Neural progenitor cell (in vitro differentiated cells): ENCODE measurements at regions not wholly inside any gene's neighbourhood (a gene's known extent, or its start where the extent isn't known, plus 50 kb on each side); places are given as distances from the start of the nearest gene placed in this dataset.

Experiments
- DNase-seq: peaks from one replicate; pipeline ENCODE4 v3.0.0-alpha.2; 2016; ENCODE audit warnings: low spot score
- H2AFZ ChIP-seq: fragments of 200-600 bp; sonication (generic); replicated peaks from 2 replicates; pipeline ENCODE4 v1.6.1; 2016; ENCODE audit warnings: antibody characterized with exemption
- H3F3A ChIP-seq: fragments of 200-600 bp; sonication (generic); 2 replicates; pipeline ENCODE4 v1.6.1; 2016; ENCODE audit warnings: antibody characterized with exemption, low read depth
- H3K27ac ChIP-seq: fragments of 200-600 bp; sonication (generic); 2 replicates; pipeline ENCODE4 v1.5.1; 2016; ENCODE audit warnings: mild to moderate bottlenecking
- H3K27me3 ChIP-seq: fragments of 200-600 bp; sonication (generic); 2 replicates; pipeline ENCODE4 v1.6.1; 2016; ENCODE audit warnings: mild to moderate bottlenecking, moderate library complexity
- H3K36me3 ChIP-seq: fragments of 200-600 bp; sonication (generic); 2 replicates; pipeline ENCODE4 v1.5.1; 2016
- H3K4me1 ChIP-seq: fragments of 200-600 bp; sonication (generic); 2 replicates; pipeline ENCODE4 v1.6.1; 2016; ENCODE audit warnings: mixed run types
- H3K4me2 ChIP-seq: fragments of 200-600 bp; sonication (generic); 2 replicates; pipeline ENCODE4 v1.6.1; 2016
- H3K4me3 ChIP-seq: fragments of 200-600 bp; sonication (generic); 2 replicates; pipeline ENCODE4 v1.5.1; 2016
- H3K79me2 ChIP-seq: fragments of 200-600 bp; sonication (generic); 2 replicates; pipeline ENCODE4 v1.6.1; 2016; ENCODE audit warnings: low read depth
- H3K9ac ChIP-seq: fragments of 200-600 bp; sonication (generic); 2 replicates; pipeline ENCODE4 v1.6.1; 2016
- H3K9me3 ChIP-seq: fragments of 200-600 bp; sonication (generic); 2 replicates; pipeline ENCODE4 v1.5.1; 2016; ENCODE audit warnings: low read depth
- H4K20me1 ChIP-seq: fragments of 200-600 bp; sonication (generic); 2 replicates; pipeline ENCODE4 v1.6.1; 2016; ENCODE audit warnings: low read depth
- H3K27ac Mint-ChIP-seq: 3 replicates; pipeline ENCODE4 v1.8.0; 2021; ENCODE audit warnings: mixed read lengths
- H3K27me3 Mint-ChIP-seq: 2 replicates; pipeline ENCODE4 v1.8.0; 2022; ENCODE audit warnings: low read depth, mild to moderate bottlenecking, inconsistent platforms, moderate library complexity, mixed read lengths; ENCODE audit not compliant: insufficient read depth
- H3K36me3 Mint-ChIP-seq: 3 replicates; pipeline ENCODE4 v1.8.0; 2021; ENCODE audit warnings: mixed read lengths
- H3K4me1 Mint-ChIP-seq: 3 replicates; pipeline ENCODE4 v1.8.0; 2021; ENCODE audit warnings: mixed read lengths
- H3K4me3 Mint-ChIP-seq: 3 replicates; pipeline ENCODE4 v1.8.0; 2021; ENCODE audit warnings: mild to moderate bottlenecking, moderate library complexity, mixed read lengths
- H3K9me3 Mint-ChIP-seq: 3 replicates; pipeline ENCODE4 v1.8.0; 2020; ENCODE audit warnings: mixed read lengths
- CTCF ChIP-seq: fragments of 200-600 bp; sonication (generic); IDR thresholded peaks from 2 replicates; pipeline ENCODE4 v1.5.1; 2017; ENCODE audit warnings: antibody characterized with exemption, mild to moderate bottlenecking
- EZH2 ChIP-seq: fragments of 200-600 bp; sonication (generic); IDR thresholded peaks from 2 replicates; pipeline ENCODE4 v1.6.1; 2017; ENCODE audit warnings: antibody characterized with exemption, mild to moderate bottlenecking, moderate library complexity
- EZH2phosphoT487 ChIP-seq: fragments of 200-600 bp; sonication (generic); IDR thresholded peaks from 2 replicates; pipeline ENCODE4 v1.6.1; 2017; ENCODE audit warnings: antibody characterized with exemption

- no peak overlapping the region for H3K4me3 Mint-ChIP-seq
- Histone ChIP-seq H4K20me1 (no peaks in the 10 kb centered on the region), H3K9me3 (no peaks in the 10 kb centered on the region), H3K27ac (no peak overlapping the region), H3K9ac (no peak overlapping the region), H3K4me1 (no peaks in the 10 kb centered on the region), H3K79me2 (no peaks in the 10 kb centered on the region), H2AFZ (no peak overlapping the region), H3K4me2 (no peak overlapping the region), H3K36me3 (no peaks in the 10 kb centered on the region), H3K27me3 (no peaks in the 10 kb centered on the region), H3F3A (no peaks in the 10 kb centered on the region), H3K4me3 (no peak overlapping the region)
- no peaks in the 10 kb centered on the region for H3K9me3 Mint-ChIP-seq
- H3K27ac Mint-ChIP-seq, result no peak overlapping the region
- TF ChIP-seq EZH2 (no peak), EZH2phosphoT487 (no peak), CTCF (no peak)
- no peaks in the 10 kb centered on the region for H3K36me3 Mint-ChIP-seq
- no peaks in the 10 kb centered on the region for H3K4me1 Mint-ChIP-seq
- no peak for DNase-seq
- no peaks in the 10 kb centered on the region for H3K27me3 Mint-ChIP-seq
These were observed 1005.9 kb downstream of the PDHA2 start for GRCh38 chr4:96845819-96846218.

GRCh38 chr4:96874657-96875056 is 1034.8 kb downstream of the PDHA2 start:
- H3K9me3 Mint-ChIP-seq, result peaks cover 13% of the 10 kb centered on the region
- Histone ChIP-seq H3K36me3 (no peaks in the 10 kb centered on the region), H2AFZ (no peak overlapping the region), H3K4me3 (no peak overlapping the region), H3K4me2 (no peak overlapping the region), H3K27ac (no peak overlapping the region), H3K9ac (no peak overlapping the region), H3K79me2 (no peaks in the 10 kb centered on the region), H3K9me3 (peaks cover 3% of the 10 kb centered on the region), H3K4me1 (no peaks in the 10 kb centered on the region), H4K20me1 (no peaks in the 10 kb centered on the region), H3K27me3 (no peaks in the 10 kb centered on the region), H3F3A (no peaks in the 10 kb centered on the region)
- no peaks in the 10 kb centered on the region for H3K36me3 Mint-ChIP-seq
- H3K27ac Mint-ChIP-seq, result no peak overlapping the region
- no peaks in the 10 kb centered on the region for H3K4me1 Mint-ChIP-seq
- no peaks in the 10 kb centered on the region for H3K27me3 Mint-ChIP-seq
- H3K4me3 Mint-ChIP-seq, result no peak overlapping the region
- no peak for DNase-seq
- TF ChIP-seq CTCF (no peak), EZH2 (no peak), EZH2phosphoT487 (no peak)

- H3F3A ChIP-seq, result no peaks in the 10 kb centered on the region
- H4K20me1 ChIP-seq, result no peaks in the 10 kb centered on the region
- H3K27me3 Mint-ChIP-seq, result no peaks in the 10 kb centered on the region
These were observed 1039.6 kb downstream of the PDHA2 start for GRCh38 chr4:96879527-96879926.

More at GRCh38 chr4:96879527-96879926, 1039.6 kb downstream of the PDHA2 start:
- no peak overlapping the region for H3K9ac ChIP-seq
- Mint-ChIP-seq H3K9me3 (peaks cover 15% of the 10 kb centered on the region), H3K36me3 (no peaks in the 10 kb centered on the region), H3K4me1 (no peaks in the 10 kb centered on the region), H3K4me3 (no peak overlapping the region), H3K27ac (no peak overlapping the region)
- no peaks in the 10 kb centered on the region for H3K27me3 ChIP-seq
- no peak overlapping the region for H3K27ac ChIP-seq
- TF ChIP-seq EZH2phosphoT487 (no peak), CTCF (no peak), EZH2 (no peak)
- H3K9me3 ChIP-seq, result peaks cover 3% of the 10 kb centered on the region
- no peak overlapping the region for H2AFZ ChIP-seq
- no peak for DNase-seq
- H3K79me2 ChIP-seq, result no peaks in the 10 kb centered on the region
- H3K4me2 ChIP-seq, result no peak overlapping the region
- H3K36me3 ChIP-seq, result no peaks in the 10 kb centered on the region
- no peaks in the 10 kb centered on the region for H3K4me1 ChIP-seq
- no peak overlapping the region for H3K4me3 ChIP-seq
